GM23338 (cell line): ENCODE measurements at regions not wholly inside any gene's neighbourhood (a gene's known extent, or its start where the extent isn't known, plus 50 kb on each side); places are given as distances from the start of the nearest gene placed in this dataset.

Source experiments
- ATAC-seq: fragments of 200-7000 bp; cut with Tn5 transposase; 3 replicates; pipeline ENCODE4 v1.9.1; 2020
- DNase-seq: peaks from one replicate; pipeline ENCODE4 v3.0.0-alpha.2; 2015; ENCODE audit warnings: low spot score
- H2AFZ ChIP-seq: fragments of 200-600 bp; sonication (generic); 2 replicates; pipeline ENCODE4 v1.8.0; 2016; ENCODE audit warnings: antibody characterized with exemption, mild to moderate bottlenecking, moderate library complexity
- H3F3A ChIP-seq: fragments of 200-600 bp; sonication (generic); replicated peaks from 2 replicates; pipeline ENCODE4 v1.8.0; 2017; ENCODE audit warnings: antibody characterized with exemption, mixed run types, low read depth
- H3K27ac ChIP-seq: fragments of 200-600 bp; sonication (generic); 2 replicates; pipeline ENCODE4 v1.6.1; 2016; ENCODE audit warnings: low read depth
- H3K27me3 ChIP-seq: fragments of 200-600 bp; sonication (generic); 2 replicates; pipeline ENCODE4 v1.8.0; 2016; ENCODE audit warnings: mild to moderate bottlenecking, mixed run types, moderate library complexity; ENCODE audit not compliant: insufficient read depth
- H3K36me3 ChIP-seq: fragments of 200-600 bp; sonication (generic); 2 replicates; pipeline ENCODE4 v1.8.0; 2016; ENCODE audit warnings: mild to moderate bottlenecking; ENCODE audit not compliant: insufficient read depth
- H3K4me1 ChIP-seq: fragments of 200-600 bp; sonication (generic); 2 replicates; pipeline ENCODE4 v1.8.0; 2016; ENCODE audit warnings: mild to moderate bottlenecking, moderate library complexity; ENCODE audit not compliant: insufficient read depth
- H3K4me2 ChIP-seq: fragments of 200-600 bp; sonication (generic); 2 replicates; pipeline ENCODE4 v1.7.1; 2017; ENCODE audit warnings: mixed run types
- H3K4me3 ChIP-seq: fragments of 200-600 bp; sonication (generic); 2 replicates; pipeline ENCODE4 v1.6.1; 2016; ENCODE audit warnings: mixed run types
- H3K79me2 ChIP-seq: fragments of 200-600 bp; sonication (generic); replicated peaks from 2 replicates; pipeline ENCODE4 v1.8.0; 2017; ENCODE audit warnings: mild to moderate bottlenecking; ENCODE audit not compliant: insufficient read depth
- H3K9me2 ChIP-seq: fragments of 200-600 bp; sonication (generic); 2 replicates; pipeline ENCODE4 v1.8.0; 2017; ENCODE audit not compliant: insufficient read depth
- H4K20me1 ChIP-seq: fragments of 200-600 bp; sonication (generic); replicated peaks from 2 replicates; pipeline ENCODE4 v1.8.0; 2017; ENCODE audit warnings: mild to moderate bottlenecking; ENCODE audit not compliant: insufficient read depth
- H3K27ac Mint-ChIP-seq: 2 replicates; pipeline ENCODE4 v1.8.0; 2020; ENCODE audit warnings: inconsistent platforms, mild to moderate bottlenecking, moderate library complexity, mixed read lengths
- H3K27me3 Mint-ChIP-seq: 3 replicates; pipeline ENCODE4 v1.8.0; 2022; ENCODE audit warnings: low read depth, mild to moderate bottlenecking, moderate library complexity, mixed read lengths, inconsistent platforms; ENCODE audit not compliant: insufficient read depth, poor library complexity
- H3K36me3 Mint-ChIP-seq: 3 replicates; pipeline ENCODE4 v1.8.0; 2021; ENCODE audit warnings: low read depth, mild to moderate bottlenecking, inconsistent platforms, moderate library complexity, mixed read lengths
- H3K4me1 Mint-ChIP-seq: 3 replicates; pipeline ENCODE4 v1.8.0; 2020; ENCODE audit warnings: mild to moderate bottlenecking, inconsistent platforms, mixed read lengths
- H3K4me3 Mint-ChIP-seq: 3 replicates; pipeline ENCODE4 v1.8.0; 2021; ENCODE audit warnings: moderate library complexity, mild to moderate bottlenecking, inconsistent platforms, mixed read lengths
- H3K9me3 Mint-ChIP-seq: 3 replicates; pipeline ENCODE4 v1.8.0; 2020; ENCODE audit warnings: moderate library complexity, mild to moderate bottlenecking, inconsistent platforms, mixed read lengths
- CREB1 ChIP-seq: fragments of 250-450 bp; sonication (Bioruptor Pico); IDR thresholded peaks from 2 replicates; pipeline ENCODE4 v1.5.0; 2020; ENCODE audit warnings: low read depth, mild to moderate bottlenecking, moderate library complexity
- CTCF ChIP-seq, 2 experiments: fragments of 200-600 bp in 1 of 2; sonication (generic) in 1 of 2; conservative IDR thresholded peaks; 2 replicates each; pipeline versions ENCODE4 v1.5.1 to v1.6.1; 2016 to 2017; ENCODE audit warnings: antibody characterized with exemption in 2 of 2, low read depth in 2 of 2, mild to moderate bottlenecking in 2 of 2, moderate library complexity in 1 of 2
- EZH2phosphoT487 ChIP-seq: fragments of 200-600 bp; sonication (generic); IDR thresholded peaks from one replicate; pipeline ENCODE4 v1.8.1; 2018; ENCODE audit warnings: antibody characterized with exemption; ENCODE audit not compliant: unreplicated experiment
- JUNB ChIP-seq: IDR thresholded peaks from one replicate; pipeline ENCODE4 v1.6.1; 2016; ENCODE audit warnings: antibody characterized with exemption; ENCODE audit not compliant: unreplicated experiment
- NANOG ChIP-seq: IDR thresholded peaks from 2 replicates; pipeline ENCODE4 v1.6.1; 2016; ENCODE audit warnings: antibody characterized with exemption, borderline replicate concordance
- POLR2AphosphoS5 ChIP-seq: IDR thresholded peaks from 2 replicates; pipeline ENCODE4 v1.6.1; 2016; ENCODE audit warnings: antibody characterized with exemption, low read depth
- REST ChIP-seq: IDR thresholded peaks from one replicate; pipeline ENCODE4 v1.6.1; 2018; ENCODE audit warnings: antibody characterized with exemption; ENCODE audit not compliant: unreplicated experiment
- STAT1 ChIP-seq: IDR thresholded peaks from one replicate; pipeline ENCODE4 v1.6.1; 2016; ENCODE audit warnings: antibody characterized with exemption; ENCODE audit not compliant: unreplicated experiment
- ZNF114 ChIP-seq: fragments of 250-450 bp; sonication (Bioruptor Pico); IDR thresholded peaks from 2 replicates; pipeline ENCODE4 v1.5.0; 2020; ENCODE audit warnings: mild to moderate bottlenecking, moderate library complexity
- ZNF331 ChIP-seq: fragments of 250-450 bp; sonication (Bioruptor Pico); IDR thresholded peaks from 2 replicates; pipeline ENCODE4 v1.5.0; 2020; ENCODE audit warnings: low read depth, mild to moderate bottlenecking, moderate library complexity
- TF ChIP-seq, protein P1 (sequence below): IDR thresholded peaks from 2 replicates; pipeline ENCODE4 v1.6.1; 2016; ENCODE audit warnings: antibody characterized with exemption

GRCh38 chr19:5205937-5206750 lies 134.5 kb downstream of the PTPRS start:
- Histone ChIP-seq H3K4me3 (no peak overlapping the region), H3K4me2 (no peak overlapping the region), H3K4me1 (no peaks in the 10 kb centered on the region), H3K27me3 (no peaks in the 10 kb centered on the region), H3K36me3 (peaks cover 25% of the 10 kb centered on the region), H3K9me2 (0 out of 2 replicates have a peak, but pooled peaks cover 4% of the 10 kb centered on the region), H2AFZ (no peak overlapping the region), H3K27ac (no peak overlapping the region), H4K20me1 (peaks cover 6% of the 10 kb centered on the region; the same call in 1 of the 2 replicates), H3K79me2 (no peaks in the 10 kb centered on the region), H3F3A (peaks cover 2% of the 10 kb centered on the region; the same call in 1 of the 2 replicates)
- Mint-ChIP-seq H3K4me3 (no peak overlapping the region), H3K4me1 (no peaks in the 10 kb centered on the region), H3K36me3 (peaks cover 30% of the 10 kb centered on the region), H3K9me3 (peaks cover 28% of the 10 kb centered on the region), H3K27me3 (peaks cover 12% of the 10 kb centered on the region), H3K27ac (no peak overlapping the region)
- ATAC-seq (no peak), DNase-seq (no peak)
- TF ChIP-seq POLR2AphosphoS5 (no peak), EZH2phosphoT487 (no peak), JUNB (no peak), CREB1 (CRISPR knock-in tag) (no peak), ZNF331 (no peak), ZNF114 (CRISPR knock-in tag) (no peak), CTCF (conservative IDR thresholded peaks at IDR 0.05; ENCODE audit: low read depth in 2 of 2) (no peak)

DNA sequence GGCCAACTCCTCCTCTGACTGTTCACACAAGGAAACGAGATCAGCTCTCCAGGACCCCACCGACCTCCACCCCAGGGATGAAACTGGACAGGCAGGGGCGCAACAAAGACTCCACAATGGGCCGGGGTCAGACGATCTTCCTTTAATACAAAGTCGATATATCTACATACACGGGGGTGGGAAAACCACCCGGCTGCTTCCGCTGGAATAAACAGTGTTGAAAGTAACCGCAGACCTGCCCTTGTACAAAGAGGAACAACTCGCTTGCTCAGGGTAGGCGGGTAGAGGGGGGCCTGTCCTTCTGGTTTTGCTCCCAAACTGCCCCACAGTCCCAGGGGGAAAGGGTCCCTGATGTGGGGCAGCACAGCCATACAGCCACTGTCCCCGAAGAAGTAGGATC lies 135.2 kb downstream of the PTPRS start:
- H3K9me2 ChIP-seq: 0 out of 2 replicates have a peak, but pooled peaks cover 4% of the 10 kb centered on the region
- H3K4me2 ChIP-seq: no peak overlapping the region
- Mint-ChIP-seq H3K4me3 (no peak overlapping the region), H3K36me3 (peaks cover 35% of the 10 kb centered on the region), H3K4me1 (no peaks in the 10 kb centered on the region), H3K27me3 (peaks cover 12% of the 10 kb centered on the region), H3K27ac (no peak overlapping the region), H3K9me3 (peaks cover 32% of the 10 kb centered on the region)
- no peak for ATAC-seq
- H2AFZ ChIP-seq: no peak overlapping the region
- H3F3A ChIP-seq: 0 out of 2 replicates have a peak, but pooled peaks cover 5% of the 10 kb centered on the region
- peaks cover 6% of the 10 kb centered on the region; the same call in 1 of the 2 replicates for H4K20me1 ChIP-seq
- H3K79me2 ChIP-seq: no peaks in the 10 kb centered on the region
- no peak for DNase-seq
- no peak overlapping the region for H3K27ac ChIP-seq
- H3K27me3 ChIP-seq: no peaks in the 10 kb centered on the region
- H3K36me3 ChIP-seq: peaks cover 17% of the 10 kb centered on the region; the same call in 1 of the 2 replicates
- H3K4me3 ChIP-seq: no peak overlapping the region
- H3K4me1 ChIP-seq: no peaks in the 10 kb centered on the region
- TF ChIP-seq REST (no peak), POLR2AphosphoS5 (no peak), ZNF114 (CRISPR knock-in tag) (no peak), CREB1 (CRISPR knock-in tag) (no peak), NANOG (no peak), JUNB (no peak), STAT1 (no peak), ZNF331 (no peak)
- TF ChIP-seq, protein P1, sequence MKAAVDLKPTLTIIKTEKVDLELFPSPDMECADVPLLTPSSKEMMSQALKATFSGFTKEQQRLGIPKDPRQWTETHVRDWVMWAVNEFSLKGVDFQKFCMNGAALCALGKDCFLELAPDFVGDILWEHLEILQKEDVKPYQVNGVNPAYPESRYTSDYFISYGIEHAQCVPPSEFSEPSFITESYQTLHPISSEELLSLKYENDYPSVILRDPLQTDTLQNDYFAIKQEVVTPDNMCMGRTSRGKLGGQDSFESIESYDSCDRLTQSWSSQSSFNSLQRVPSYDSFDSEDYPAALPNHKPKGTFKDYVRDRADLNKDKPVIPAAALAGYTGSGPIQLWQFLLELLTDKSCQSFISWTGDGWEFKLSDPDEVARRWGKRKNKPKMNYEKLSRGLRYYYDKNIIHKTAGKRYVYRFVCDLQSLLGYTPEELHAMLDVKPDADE: no peak
